IMR-90 (cell line): ENCODE measurements at regions not wholly inside any gene's neighbourhood (a gene's known extent, or its start where the extent isn't known, plus 50 kb on each side); places are given as distances from the start of the nearest gene placed in this dataset.

Experiments used
- ATAC-seq: fragments of 200-7000 bp; cut with Tn5 transposase; 2 replicates; pipeline ENCODE4 v1.9.1; 2020; ENCODE audit warnings: low read depth, mild to moderate bottlenecking, moderate library complexity
- BruUV-seq: library from RNA; stranded (reverse); fragments of 400-500 nt; replicated peaks from 2 replicates; lab custom pipeline; 2021; lab: Mats Ljungman, UMichigan
- CTCF ChIA-PET: fragments of 300-600 bp; formaldehyde crosslinking; extraction: SDS; loops from one replicate; lab custom pipeline; 2021; ENCODE audit warnings: antibody characterized with exemption; lab: Yijun Ruan, JAX
- POLR2A ChIA-PET: fragments of 300-600 bp; sonication (Branson Sonifier 250); formaldehyde crosslinking; loops from one replicate; lab custom pipeline; 2022; ENCODE audit warnings: antibody characterized with exemption; ENCODE audit not compliant: unreplicated experiment; lab: Charles Lee
- DNase-seq: peaks from one replicate; pipeline ENCODE4 v3.0.0; 2013
- H2AFZ ChIP-seq: replicated peaks from 2 replicates; pipeline ENCODE3; 2013; ENCODE audit warnings: low read length, mild to moderate bottlenecking; ENCODE audit not compliant: poor library complexity
- H2AK5ac ChIP-seq: 2 replicates; pipeline ENCODE4 v1.6.1; 2013; ENCODE audit warnings: low read depth, low read length, inconsistent platforms
- H2AK9ac ChIP-seq: replicated peaks from 2 replicates; pipeline ENCODE3; 2013; ENCODE audit warnings: mild to moderate bottlenecking, low read depth, low read length, moderate library complexity; ENCODE audit not compliant: poor library complexity
- H2BK120ac ChIP-seq: 2 replicates; pipeline ENCODE4 v1.6.1; 2013; ENCODE audit warnings: low read depth, low read length, inconsistent platforms
- H2BK15ac ChIP-seq: 3 replicates; pipeline ENCODE4 v1.6.1; 2013; ENCODE audit warnings: low read depth, low read length, inconsistent platforms
- H2BK20ac ChIP-seq: 2 replicates; pipeline ENCODE4 v1.6.1; 2013; ENCODE audit warnings: low read depth, mild to moderate bottlenecking, inconsistent platforms, low read length, moderate library complexity
- H2BK5ac ChIP-seq: 2 replicates; pipeline ENCODE4 v1.6.1; 2013; ENCODE audit warnings: mild to moderate bottlenecking, low read depth, low read length, inconsistent platforms; ENCODE audit not compliant: poor library complexity, severe bottlenecking
- H3K14ac ChIP-seq: replicated peaks from 2 replicates; pipeline ENCODE4 v1.6.1; 2013; ENCODE audit warnings: low read depth, low read length, inconsistent platforms
- H3K18ac ChIP-seq: 2 replicates; pipeline ENCODE4 v1.6.1; 2013; ENCODE audit warnings: low read depth, low read length, control low read depth
- H3K23ac ChIP-seq: 2 replicates; pipeline ENCODE4 v1.6.1; 2013; ENCODE audit warnings: low read depth, low read length, inconsistent platforms
- H3K27ac ChIP-seq: 2 replicates; pipeline ENCODE4 v1.5.1; 2013; ENCODE audit warnings: mild to moderate bottlenecking, control low read depth, low read length; ENCODE audit not compliant: insufficient read depth
- H3K27me3 ChIP-seq: 2 replicates; pipeline ENCODE4 v1.6.1; 2013; ENCODE audit warnings: low read length; ENCODE audit not compliant: control insufficient read depth, insufficient read depth
- H3K36me3 ChIP-seq: 2 replicates; pipeline ENCODE4 v1.6.1; 2013; ENCODE audit warnings: low read length, mixed read lengths; ENCODE audit not compliant: control insufficient read depth, insufficient read depth
- H3K4ac ChIP-seq: 2 replicates; pipeline ENCODE4 v1.6.1; 2013; ENCODE audit warnings: low read depth, low read length, inconsistent platforms
- H3K4me1 ChIP-seq: 2 replicates; pipeline ENCODE4 v1.6.1; 2013; ENCODE audit warnings: low read length, mixed read lengths; ENCODE audit not compliant: control insufficient read depth, insufficient read depth
- H3K4me2 ChIP-seq: 2 replicates; pipeline ENCODE4 v1.6.1; 2013; ENCODE audit warnings: low read depth, mild to moderate bottlenecking, control low read depth, low read length, moderate library complexity
- H3K4me3 ChIP-seq: 2 replicates; pipeline ENCODE4 v1.5.1; 2013; ENCODE audit warnings: low read depth, mild to moderate bottlenecking, control low read depth, low read length, moderate library complexity; ENCODE audit not compliant: insufficient read depth
- H3K56ac ChIP-seq: 2 replicates; pipeline ENCODE4 v1.6.1; 2013; ENCODE audit warnings: low read length, inconsistent platforms; ENCODE audit not compliant: insufficient read depth; ENCODE audit errors: extremely low read depth
- H3K79me1 ChIP-seq, 2 experiments: 2 replicates each; pipeline ENCODE4 v1.6.1; 2013; ENCODE audit warnings: low read length in 2 of 2, inconsistent platforms in 1 of 2, low read depth in 1 of 2
- H3K9ac ChIP-seq: 2 replicates; pipeline ENCODE4 v1.6.1; 2013; ENCODE audit warnings: low read depth, low read length, control low read depth
- H3K9me1 ChIP-seq: 2 replicates; pipeline ENCODE4 v1.6.1; 2013; ENCODE audit warnings: low read length, inconsistent platforms; ENCODE audit not compliant: insufficient read depth
- H3K9me3 ChIP-seq: 2 replicates; pipeline ENCODE4 v1.6.1; 2013; ENCODE audit warnings: low read length; ENCODE audit not compliant: control insufficient read depth, insufficient read depth
- H4K20me1 ChIP-seq: 2 replicates; pipeline ENCODE4 v1.6.1; 2013; ENCODE audit warnings: low read length, inconsistent platforms; ENCODE audit not compliant: insufficient read depth
- H4K5ac ChIP-seq: 2 replicates; pipeline ENCODE4 v1.6.1; 2013; ENCODE audit warnings: mild to moderate bottlenecking, low read depth, low read length, control low read depth
- H4K8ac ChIP-seq, 2 experiments: 2 replicates each; pipeline ENCODE4 v1.6.1; 2013; ENCODE audit warnings: low read depth in 2 of 2, low read length in 2 of 2, control low read depth in 1 of 2, inconsistent platforms in 1 of 2
- H4K91ac ChIP-seq: 2 replicates; pipeline ENCODE4 v1.6.1; 2013; ENCODE audit warnings: low read depth, low read length, inconsistent platforms; ENCODE audit not compliant: insufficient read depth
- BHLHE40 ChIP-seq: fragments of 150-350 bp; IDR thresholded peaks from 2 replicates; pipeline ENCODE4 v1.6.1; 2016; ENCODE audit warnings: mild to moderate bottlenecking, low read depth, low read length
- CEBPB ChIP-seq: IDR thresholded peaks from 2 replicates; pipeline ENCODE4 v1.6.1; 2012; ENCODE audit warnings: low read depth, low read length, improper control_type of control experiment
- NFE2L2 ChIP-seq: fragments of 150-350 bp; IDR thresholded peaks from 2 replicates; pipeline ENCODE4 v1.6.1; 2016; ENCODE audit warnings: low read depth, mild to moderate bottlenecking, low read length
- RFX5 ChIP-seq: IDR thresholded peaks from 2 replicates; pipeline ENCODE4 v1.8.0; 2012; ENCODE audit warnings: low read depth, mild to moderate bottlenecking, low read length, moderate library complexity
- WGBS, 2 experiments: methylation state at CpG; one replicate each; pipeline versions ENCODE4 v1.1.5 to v1.1.7; 2013; ENCODE audit warnings: missing lambda C conversion rate in 2 of 2; ENCODE audit not compliant: insufficient read length in 1 of 2; ENCODE audit errors: extremely low coverage in 2 of 2; 5-methylcytosine and 5-hydroxymethylcytosine counted together
- dilution Hi-C: fragments of 300-500 bp; cut with HindIII; formaldehyde crosslinking; loops from one replicate; pipeline ENCODE4 v1.14.3; 2018; ENCODE audit warnings: low sequenced_read_pairs; ENCODE audit not compliant: unreplicated experiment
- in situ Hi-C: fragments of 300-500 bp; cut with MboI; formaldehyde crosslinking; loops from 3 replicates; pipeline ENCODE4 v1.14.3; 2019; ENCODE audit warnings: low sequenced_read_pairs, inconsistent platforms, mixed read lengths
- intact Hi-C: fragments of 100-400 bp; cut with micrococcal nuclease; formaldehyde crosslinking; loops from 2 replicates; pipeline ENCODE4 v1.10.0; 2022
- TF ChIP-seq, protein P1 (sequence below): conservative IDR thresholded peaks from 2 replicates; pipeline ENCODE4 v1.5.1; 2012; ENCODE audit warnings: mild to moderate bottlenecking, low read depth, low read length, improper control_type of control experiment
- TF ChIP-seq, protein P2 (sequence below): fragments of 150-350 bp; IDR thresholded peaks from 2 replicates; pipeline ENCODE4 v1.6.1; 2017; ENCODE audit warnings: mild to moderate bottlenecking, antibody characterized with exemption, low read length, low read depth
- TF ChIP-seq, protein P3 (sequence below): fragments of 150-350 bp; IDR thresholded peaks from 2 replicates; pipeline ENCODE4 v1.6.1; 2016; ENCODE audit warnings: low read depth, mild to moderate bottlenecking, low read length, moderate library complexity, borderline replicate concordance

DNA sequence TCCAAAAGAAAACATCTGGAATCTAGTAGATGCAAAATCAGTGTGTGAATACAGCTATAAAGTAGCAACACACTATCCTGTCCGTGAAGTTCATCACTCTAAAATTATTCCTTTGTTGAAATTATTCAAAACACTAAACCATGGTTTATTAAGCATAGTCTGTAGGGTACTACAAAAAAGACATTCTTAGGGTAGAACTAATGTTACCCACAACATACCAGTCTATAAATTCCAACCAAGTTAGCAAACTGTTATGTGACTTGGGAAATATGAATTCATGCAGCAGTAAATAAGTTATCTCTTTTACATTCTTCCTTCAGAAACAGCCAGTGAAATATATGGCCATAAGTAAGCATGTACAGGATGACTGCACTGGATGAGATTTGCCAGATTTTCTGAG is 580.3 kb upstream of the ADGRB3 start:
- WGBS, 2 experiments = no CpG with 5 or more reads among the region's 1 CpG
- Histone ChIP-seq H2AK9ac (no peak overlapping the region), H3K14ac (no peak overlapping the region), H3K27ac (no peak overlapping the region), H3K9me3 (no peaks in the 10 kb centered on the region; the same call in 1 of the 2 replicates), H3K27me3 (no peaks in the 10 kb centered on the region), H2BK5ac (no peak overlapping the region), H3K4me2 (no peak overlapping the region), H4K91ac (no peak overlapping the region), H4K20me1 (no peaks in the 10 kb centered on the region), H2AFZ (no peak overlapping the region), H3K36me3 (no peaks in the 10 kb centered on the region), H2AK5ac (no peak overlapping the region), H3K9me1 (no peaks in the 10 kb centered on the region), H3K18ac (no peak overlapping the region), H3K79me1 (no peaks in the 10 kb centered on the region), H3K4me1 (no peaks in the 10 kb centered on the region), H3K4me3 (no peak overlapping the region), H3K23ac (no peak overlapping the region), H3K9ac (no peak overlapping the region), H3K56ac (no peak overlapping the region), H4K8ac (no peak overlapping the region), H4K5ac (no peak overlapping the region), H3K4ac (no peak overlapping the region), H2BK120ac (no peak overlapping the region), H2BK20ac (no peak overlapping the region), H2BK15ac (no peak overlapping the region)
- TF ChIP-seq RFX5 (no peak), CEBPB (no peak), BHLHE40 (no peak), NFE2L2 (no peak)
- TF ChIP-seq, protein P1, sequence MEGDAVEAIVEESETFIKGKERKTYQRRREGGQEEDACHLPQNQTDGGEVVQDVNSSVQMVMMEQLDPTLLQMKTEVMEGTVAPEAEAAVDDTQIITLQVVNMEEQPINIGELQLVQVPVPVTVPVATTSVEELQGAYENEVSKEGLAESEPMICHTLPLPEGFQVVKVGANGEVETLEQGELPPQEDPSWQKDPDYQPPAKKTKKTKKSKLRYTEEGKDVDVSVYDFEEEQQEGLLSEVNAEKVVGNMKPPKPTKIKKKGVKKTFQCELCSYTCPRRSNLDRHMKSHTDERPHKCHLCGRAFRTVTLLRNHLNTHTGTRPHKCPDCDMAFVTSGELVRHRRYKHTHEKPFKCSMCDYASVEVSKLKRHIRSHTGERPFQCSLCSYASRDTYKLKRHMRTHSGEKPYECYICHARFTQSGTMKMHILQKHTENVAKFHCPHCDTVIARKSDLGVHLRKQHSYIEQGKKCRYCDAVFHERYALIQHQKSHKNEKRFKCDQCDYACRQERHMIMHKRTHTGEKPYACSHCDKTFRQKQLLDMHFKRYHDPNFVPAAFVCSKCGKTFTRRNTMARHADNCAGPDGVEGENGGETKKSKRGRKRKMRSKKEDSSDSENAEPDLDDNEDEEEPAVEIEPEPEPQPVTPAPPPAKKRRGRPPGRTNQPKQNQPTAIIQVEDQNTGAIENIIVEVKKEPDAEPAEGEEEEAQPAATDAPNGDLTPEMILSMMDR = no peak
- TF ChIP-seq, protein P2, sequence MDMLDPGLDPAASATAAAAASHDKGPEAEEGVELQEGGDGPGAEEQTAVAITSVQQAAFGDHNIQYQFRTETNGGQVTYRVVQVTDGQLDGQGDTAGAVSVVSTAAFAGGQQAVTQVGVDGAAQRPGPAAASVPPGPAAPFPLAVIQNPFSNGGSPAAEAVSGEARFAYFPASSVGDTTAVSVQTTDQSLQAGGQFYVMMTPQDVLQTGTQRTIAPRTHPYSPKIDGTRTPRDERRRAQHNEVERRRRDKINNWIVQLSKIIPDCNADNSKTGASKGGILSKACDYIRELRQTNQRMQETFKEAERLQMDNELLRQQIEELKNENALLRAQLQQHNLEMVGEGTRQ = no peak
- TF ChIP-seq, protein P3, sequence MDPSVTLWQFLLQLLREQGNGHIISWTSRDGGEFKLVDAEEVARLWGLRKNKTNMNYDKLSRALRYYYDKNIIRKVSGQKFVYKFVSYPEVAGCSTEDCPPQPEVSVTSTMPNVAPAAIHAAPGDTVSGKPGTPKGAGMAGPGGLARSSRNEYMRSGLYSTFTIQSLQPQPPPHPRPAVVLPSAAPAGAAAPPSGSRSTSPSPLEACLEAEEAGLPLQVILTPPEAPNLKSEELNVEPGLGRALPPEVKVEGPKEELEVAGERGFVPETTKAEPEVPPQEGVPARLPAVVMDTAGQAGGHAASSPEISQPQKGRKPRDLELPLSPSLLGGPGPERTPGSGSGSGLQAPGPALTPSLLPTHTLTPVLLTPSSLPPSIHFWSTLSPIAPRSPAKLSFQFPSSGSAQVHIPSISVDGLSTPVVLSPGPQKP = no peak
- BruUV-seq = no TSS peak
- dilution Hi-C loops (no loop called here), intact Hi-C loops (no loop called here), in situ Hi-C loops (no loop called here)
- POLR2A ChIA-PET = no interaction called here
- no peak for DNase-seq
- CTCF ChIA-PET = no interaction called here
- ATAC-seq = no peak
